GM23248 (cell line): ENCODE measurements at regions not wholly inside any gene's neighbourhood (a gene's known extent, or its start where the extent isn't known, plus 50 kb on each side); places are given as distances from the start of the nearest gene placed in this dataset.

Experiments
- EZH2 ChIP-seq: fragments of 200-600 bp; sonication (generic); IDR thresholded peaks from 2 replicates; pipeline ENCODE4 v1.6.1; 2018; ENCODE audit warnings: antibody characterized with exemption, mild to moderate bottlenecking; ENCODE audit not compliant: insufficient read depth, poor library complexity, severe bottlenecking
- EZH2phosphoT487 ChIP-seq: fragments of 200-600 bp; sonication (generic); IDR thresholded peaks from 2 replicates; pipeline ENCODE4 v1.6.1; 2018; ENCODE audit warnings: antibody characterized with exemption, moderate library complexity, mild to moderate bottlenecking, low read depth; ENCODE audit not compliant: insufficient read depth

DNA sequence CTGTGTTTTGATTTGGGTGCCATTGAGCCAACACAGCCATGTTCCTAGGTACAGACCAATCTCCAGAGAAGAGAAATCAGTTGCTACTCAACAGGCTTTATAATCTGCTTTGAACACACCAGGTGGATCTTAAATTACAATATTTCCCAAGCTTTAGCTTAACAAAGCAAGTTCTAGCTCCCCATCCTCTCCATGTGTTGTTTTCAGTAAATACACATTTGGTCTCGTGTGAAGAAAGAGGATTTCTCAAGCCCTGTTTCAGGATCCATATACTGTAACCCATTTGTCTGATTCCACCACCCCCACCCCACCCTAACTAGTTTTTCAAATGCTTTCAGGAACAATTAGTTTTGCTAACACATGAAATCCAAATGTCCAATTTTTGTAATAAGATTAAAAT is 109.6 kb upstream of the NIPBL start:
- no peak for TF ChIP-seq EZH2
- no peak for TF ChIP-seq EZH2phosphoT487
